Mucosa of stomach (tissue), 1 donor: ENCODE measurements at regions not wholly inside any gene's neighbourhood (a gene's known extent, or its start where the extent isn't known, plus 50 kb on each side); places are given as distances from the start of the nearest gene placed in this dataset.

ENCODE experiments used
- H3K27me3 ChIP-seq: one replicate; pipeline ENCODE4 v1.7.0; 2013; ENCODE audit warnings: mild to moderate bottlenecking, low read length; ENCODE audit not compliant: control insufficient read depth, insufficient read depth
- H3K36me3 ChIP-seq: one replicate; pipeline ENCODE4 v1.7.0; 2013; ENCODE audit warnings: low read length; ENCODE audit not compliant: control insufficient read depth, insufficient read depth
- H3K4me1 ChIP-seq: one replicate; pipeline ENCODE4 v1.7.0; 2013; ENCODE audit warnings: mild to moderate bottlenecking, low read length; ENCODE audit not compliant: control insufficient read depth, insufficient read depth
- H3K4me3 ChIP-seq: one replicate; pipeline ENCODE4 v1.7.0; 2013; ENCODE audit warnings: low read length
- H3K9ac ChIP-seq: one replicate; pipeline ENCODE4 v1.7.0; 2013; ENCODE audit warnings: mild to moderate bottlenecking, low read length, moderate library complexity
- H3K9me3 ChIP-seq: one replicate; pipeline ENCODE4 v1.7.0; 2013; ENCODE audit warnings: mild to moderate bottlenecking, low read length, moderate library complexity; ENCODE audit not compliant: control insufficient read depth
- donor health status: Pancreatic carcinoma.

DNA sequence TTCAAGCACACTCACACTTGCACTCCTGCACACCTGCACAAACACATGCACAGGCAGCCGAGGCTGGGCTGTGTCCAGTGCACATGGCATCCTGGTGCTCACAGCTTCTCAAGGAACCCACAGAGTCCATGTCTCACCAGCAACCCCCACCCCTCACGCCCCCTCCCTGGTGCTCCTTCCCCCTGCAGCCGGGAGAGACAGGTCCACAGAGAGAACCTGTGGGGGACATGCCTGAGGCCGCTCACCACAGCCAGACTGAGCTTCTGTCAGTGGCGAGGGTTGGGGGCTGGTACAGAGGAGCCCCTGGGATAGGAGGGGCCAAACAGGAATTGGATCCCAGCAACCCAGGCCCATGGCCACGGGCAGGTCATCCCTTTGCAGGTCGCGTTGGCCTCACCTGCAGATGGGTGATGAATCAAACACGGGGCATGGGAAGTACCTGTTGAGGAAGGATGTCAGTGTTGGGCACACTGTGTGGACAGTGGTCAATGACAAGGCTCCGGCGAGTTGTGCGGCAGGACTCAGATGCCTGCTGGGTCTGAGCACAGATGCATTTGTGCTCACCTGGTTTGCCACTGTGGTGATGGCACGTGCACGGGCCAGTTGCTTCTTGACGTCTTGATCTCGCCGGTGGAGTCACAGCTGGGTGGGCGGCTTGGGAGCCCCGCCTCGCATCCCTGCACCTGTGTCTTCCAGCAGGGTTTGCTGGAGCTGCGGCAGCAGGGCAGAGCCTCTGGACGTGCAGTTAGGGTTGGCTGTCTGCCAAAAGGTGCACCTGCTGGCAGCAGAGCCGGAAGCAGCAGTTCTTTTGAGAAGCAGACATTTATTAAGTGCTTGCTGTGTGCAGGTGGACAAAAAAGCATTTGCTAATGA, 113.0 kb downstream of the ERMARD start:
- no peak overlapping the region for H3K9ac ChIP-seq

GRCh38 chr6:169863710-169864109, 112.3 kb downstream of the ERMARD start:
- no peaks in the 10 kb centered on the region for H3K36me3 ChIP-seq
- no peaks in the 10 kb centered on the region for H3K9me3 ChIP-seq
- no peak overlapping the region for H3K4me3 ChIP-seq
- no peaks in the 10 kb centered on the region for H3K4me1 ChIP-seq
- no peak overlapping the region for H3K9ac ChIP-seq
- H3K27me3 ChIP-seq = no peaks in the 10 kb centered on the region

More for the DNA sequence above, 113.0 kb downstream of the ERMARD start:
- Histone ChIP-seq H3K36me3 (no peaks in the 10 kb centered on the region), H3K4me3 (no peak overlapping the region), H3K9me3 (no peaks in the 10 kb centered on the region), H3K27me3 (no peaks in the 10 kb centered on the region), H3K4me1 (no peaks in the 10 kb centered on the region)

DNA sequence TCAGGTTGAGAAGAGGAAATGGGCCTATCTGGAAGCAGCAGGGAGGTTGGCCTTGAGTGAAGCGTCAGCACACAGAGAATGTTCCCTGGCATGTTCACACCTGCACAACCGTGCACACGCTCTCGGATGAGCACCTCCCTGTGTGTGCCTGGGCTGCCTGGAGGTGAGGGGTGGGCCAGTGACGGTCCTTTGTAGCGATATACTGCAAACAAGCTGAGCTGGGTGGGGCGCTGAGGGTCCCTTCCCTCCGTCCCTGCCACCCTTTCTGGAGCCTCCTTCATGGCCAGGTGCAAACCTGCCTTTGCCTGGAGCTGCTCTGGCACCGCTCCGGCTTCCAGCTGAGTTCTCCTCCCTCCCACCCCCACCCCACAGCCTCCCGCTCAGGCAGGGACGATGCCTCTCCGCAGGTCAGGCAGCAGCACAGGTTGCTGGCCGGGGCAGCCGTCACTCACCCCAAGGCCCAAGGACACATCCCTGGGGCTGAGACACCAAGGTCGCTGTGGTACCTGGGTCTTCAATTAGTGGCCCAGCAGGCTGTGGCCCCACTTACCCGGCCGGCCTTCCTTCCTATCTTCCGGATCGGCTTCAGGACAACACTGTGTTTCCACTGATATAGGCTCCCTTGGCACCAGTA, 111.6 kb downstream of the ERMARD start:
- Histone ChIP-seq H3K4me1 (no peaks in the 10 kb centered on the region), H3K9me3 (peaks cover under 1% of the 10 kb centered on the region), H3K9ac (no peak overlapping the region), H3K36me3 (no peaks in the 10 kb centered on the region), H3K27me3 (no peaks in the 10 kb centered on the region), H3K4me3 (no peak overlapping the region)

DNA sequence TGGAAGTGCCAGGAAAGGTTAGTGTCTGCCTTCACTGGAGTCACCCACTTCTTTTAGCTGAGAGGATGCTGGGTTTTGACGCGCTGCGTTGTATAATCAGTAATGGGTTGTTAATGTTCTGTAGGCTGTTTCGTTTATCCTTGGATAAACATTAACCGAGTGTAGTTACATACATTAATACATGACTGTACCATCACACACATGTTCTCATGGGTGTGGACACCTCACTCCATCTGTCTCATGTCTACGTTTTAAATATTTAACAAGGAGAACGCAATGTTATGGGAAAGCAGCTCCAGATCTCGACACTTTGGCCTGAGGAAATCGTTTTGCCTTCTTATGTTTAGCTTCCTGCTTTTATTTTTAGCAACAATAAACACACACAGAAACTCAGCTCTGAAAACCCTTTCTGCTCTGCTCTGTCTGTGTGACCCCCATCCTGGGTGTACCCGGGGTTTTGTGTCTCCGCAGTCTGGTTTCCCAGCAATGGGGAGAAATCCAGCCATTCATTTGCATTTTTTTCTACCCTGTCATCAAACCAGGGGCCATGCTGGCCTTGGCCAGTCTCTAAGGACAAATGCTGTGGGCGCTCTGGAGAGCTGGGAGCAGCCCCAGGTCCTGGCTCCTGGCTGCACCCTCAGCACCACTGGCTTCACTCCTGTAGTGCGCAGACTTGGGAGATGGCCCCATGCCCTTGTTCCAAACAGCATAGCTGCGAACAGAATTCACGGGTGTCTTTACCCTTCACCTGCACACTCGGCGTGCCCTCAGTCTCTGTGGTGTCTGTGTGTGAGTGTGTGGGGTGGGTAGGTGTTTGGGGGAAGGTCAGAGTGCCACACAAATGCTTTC, 110.8 kb downstream of the ERMARD start:
- peaks cover 7% of the 10 kb centered on the region for H3K9me3 ChIP-seq
- H3K27me3 ChIP-seq = no peaks in the 10 kb centered on the region
- no peaks in the 10 kb centered on the region for H3K4me1 ChIP-seq
- H3K9ac ChIP-seq = no peak overlapping the region
- no peak overlapping the region for H3K4me3 ChIP-seq
- H3K36me3 ChIP-seq = no peaks in the 10 kb centered on the region

GRCh38 chr6:169861431-169862042, 110.1 kb downstream of the ERMARD start:
- H3K36me3 ChIP-seq = no peaks in the 10 kb centered on the region
- no peak overlapping the region for H3K9ac ChIP-seq
- H3K4me1 ChIP-seq = no peaks in the 10 kb centered on the region
- peaks cover 7% of the 10 kb centered on the region for H3K9me3 ChIP-seq
- no peak overlapping the region for H3K4me3 ChIP-seq
- H3K27me3 ChIP-seq = no peaks in the 10 kb centered on the region

DNA sequence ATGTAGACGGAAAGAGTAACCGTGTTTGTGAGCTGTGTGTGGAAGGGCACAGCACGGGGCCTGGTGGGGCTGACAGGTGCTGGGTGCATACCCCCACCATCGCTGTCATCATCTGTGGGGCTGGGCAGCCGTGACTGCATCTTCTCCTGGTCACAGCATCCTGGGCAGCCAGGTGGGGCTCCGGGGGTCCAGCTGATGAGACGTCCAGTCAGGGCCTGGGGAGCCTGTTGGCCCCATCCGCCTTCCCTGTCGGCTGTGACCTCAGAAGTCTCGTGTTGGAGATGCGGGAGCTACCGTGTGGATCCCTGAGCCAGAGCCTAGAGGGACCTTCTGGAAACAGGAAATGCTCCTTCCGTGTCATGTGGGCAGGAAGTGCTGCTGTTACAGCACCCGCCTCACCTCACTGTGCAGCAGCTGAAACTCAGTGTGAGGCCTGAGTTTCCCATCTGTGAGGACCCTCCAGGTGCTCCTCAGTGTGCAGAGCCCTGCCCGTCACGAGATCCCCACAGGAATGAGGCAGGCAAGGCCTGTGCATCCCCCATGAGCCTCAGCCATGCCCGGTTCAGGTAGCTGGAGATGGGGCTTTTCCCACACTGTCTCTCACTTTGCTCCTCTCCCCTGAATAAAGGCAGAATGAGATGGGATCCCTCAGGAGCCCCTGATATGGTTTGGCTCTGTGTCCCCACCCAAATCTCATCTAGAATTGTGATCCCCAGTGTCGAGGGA, 108.7 kb downstream of the ERMARD start:
- no peaks in the 10 kb centered on the region for H3K36me3 ChIP-seq
- no peak overlapping the region for H3K9ac ChIP-seq
- no peaks in the 10 kb centered on the region for H3K27me3 ChIP-seq
- no peaks in the 10 kb centered on the region for H3K4me1 ChIP-seq
- H3K4me3 ChIP-seq = no peak overlapping the region
- H3K9me3 ChIP-seq = peaks cover 7% of the 10 kb centered on the region

DNA sequence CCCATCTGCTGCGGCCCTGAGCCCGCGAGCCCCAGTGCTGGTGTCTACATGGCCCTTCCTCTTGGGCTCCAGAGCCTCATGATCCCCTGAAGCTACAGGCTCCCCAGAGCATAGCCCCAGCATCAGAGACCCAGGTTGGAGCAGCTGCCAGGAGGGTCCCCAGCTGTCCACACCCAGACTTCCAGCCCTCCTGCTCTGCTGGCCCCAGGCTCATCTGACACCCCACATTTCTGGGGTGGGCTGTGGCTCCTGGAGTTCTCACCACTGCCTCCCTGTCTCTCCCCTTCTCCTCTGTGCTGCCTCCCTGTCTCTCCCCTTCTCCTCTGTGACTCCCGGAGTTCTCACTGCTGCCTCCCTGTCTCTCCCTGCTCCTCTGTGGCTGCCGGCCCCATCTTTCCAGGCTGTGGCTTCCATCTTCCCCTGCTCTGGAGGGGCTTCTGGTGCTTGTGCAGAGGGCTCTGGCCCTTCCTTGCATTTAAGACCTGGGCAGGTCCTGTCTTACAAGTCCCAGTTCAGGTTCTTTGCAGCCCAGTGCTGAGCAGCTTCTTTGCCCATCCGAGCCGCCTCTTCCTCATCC, 108.1 kb downstream of the ERMARD start:
- H3K27me3 ChIP-seq = no peaks in the 10 kb centered on the region
- H3K9me3 ChIP-seq = peaks cover 7% of the 10 kb centered on the region
- H3K4me3 ChIP-seq = no peak overlapping the region
- no peaks in the 10 kb centered on the region for H3K36me3 ChIP-seq
- no peak overlapping the region for H3K9ac ChIP-seq
- H3K4me1 ChIP-seq = no peaks in the 10 kb centered on the region

DNA sequence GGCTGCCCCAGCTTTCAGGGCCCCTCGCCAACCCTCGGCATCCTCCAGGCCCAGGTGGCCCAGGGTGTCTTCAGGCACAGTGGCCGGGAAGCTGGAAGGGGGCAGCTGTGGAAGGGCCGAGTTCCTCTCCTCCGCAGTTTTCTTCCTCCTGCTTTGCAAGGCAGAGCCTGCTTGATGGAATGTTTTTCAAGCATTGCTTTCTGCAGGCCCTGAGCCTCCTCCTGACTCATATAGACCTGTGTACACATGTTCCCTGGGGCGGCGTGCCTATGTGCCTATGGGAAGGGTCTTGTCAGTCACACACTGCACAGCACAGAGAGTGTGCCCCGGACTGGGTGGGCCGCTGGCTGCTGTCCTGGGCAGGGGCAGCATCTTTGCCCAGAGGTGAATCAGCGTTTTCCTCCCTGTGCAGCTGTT, 107.5 kb downstream of the ERMARD start:
- no peaks in the 10 kb centered on the region for H3K4me1 ChIP-seq
- no peak overlapping the region for H3K4me3 ChIP-seq
- H3K9ac ChIP-seq = no peak overlapping the region
- H3K9me3 ChIP-seq = peaks cover 7% of the 10 kb centered on the region
- no peaks in the 10 kb centered on the region for H3K27me3 ChIP-seq
- H3K36me3 ChIP-seq = no peaks in the 10 kb centered on the region

DNA sequence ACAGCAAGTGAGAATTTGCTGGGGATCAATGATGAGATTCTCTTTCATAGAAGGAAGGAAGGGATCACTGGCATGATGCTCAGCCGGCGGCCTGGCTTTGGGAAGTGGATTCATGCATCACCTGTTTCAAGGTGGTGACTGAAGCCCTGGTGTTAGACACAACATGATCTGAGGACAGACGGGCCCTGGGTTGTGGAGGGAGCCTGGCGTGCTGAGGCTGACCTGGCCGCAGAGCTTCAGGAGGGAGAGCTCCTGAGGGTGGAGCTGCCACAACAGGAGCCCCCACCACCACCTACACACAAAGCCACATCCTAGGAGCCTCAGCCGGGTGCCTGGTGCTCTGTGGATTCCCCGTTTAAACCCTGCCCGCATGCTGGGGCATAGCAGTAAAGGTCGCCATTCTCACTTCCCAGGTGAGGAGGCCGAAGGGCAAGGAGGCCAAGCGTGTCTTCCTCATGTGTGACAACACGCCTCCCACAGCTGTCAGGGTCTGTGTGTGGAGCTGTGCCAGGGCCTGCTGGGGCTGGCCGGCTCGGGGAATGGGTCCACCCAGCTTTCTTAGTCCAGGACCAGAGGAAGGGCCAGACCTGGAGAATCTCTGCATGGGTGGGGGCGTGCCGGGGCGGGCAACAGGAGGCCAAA, 107.0 kb downstream of the ERMARD start:
- H3K4me3 ChIP-seq = no peak overlapping the region
- no peaks in the 10 kb centered on the region for H3K4me1 ChIP-seq
- peaks cover 7% of the 10 kb centered on the region for H3K9me3 ChIP-seq
- H3K27me3 ChIP-seq = no peaks in the 10 kb centered on the region
- no peak overlapping the region for H3K9ac ChIP-seq
- H3K36me3 ChIP-seq = no peaks in the 10 kb centered on the region

GRCh38 chr6:169857343-169858292, 106.2 kb downstream of the ERMARD start:
- no peak overlapping the region for H3K4me3 ChIP-seq
- no peaks in the 10 kb centered on the region for H3K4me1 ChIP-seq
- peaks cover 7% of the 10 kb centered on the region for H3K9me3 ChIP-seq
- no peaks in the 10 kb centered on the region for H3K27me3 ChIP-seq
- H3K36me3 ChIP-seq = no peaks in the 10 kb centered on the region
- H3K9ac ChIP-seq = no peak overlapping the region
